ENCODE measurements at regions not wholly inside any gene's neighbourhood (a gene's known extent, or its start where the extent isn't known, plus 50 kb on each side); places are given as distances from the start of the nearest gene placed in this dataset.
A peak's percentile ranks its signal among the peaks of the same experiment; 100 is the strongest.

GRCh38 chr4:134762053-134762452, 560.5 kb upstream of the PABPC4L start:
- Histone ChIP-seq H3K4me1 (ENCODE audit: control insufficient read depth in 1 of 2, insufficient read depth in 2 of 2, low read length in 2 of 2) (no peaks in the 10 kb centered on the region), H3K4me3 (replicated peaks in 1 of 2; ENCODE audit: low read depth in 1 of 2, low read length in 2 of 2) (no peak overlapping the region), H3K4me2 (ENCODE audit: low read length) (no peak overlapping the region), H2AFZ (ENCODE audit: low read depth, low read length, poor library complexity, severe bottlenecking) (no peak overlapping the region), H3K36me3 (ENCODE audit: control insufficient read depth in 1 of 2, insufficient read depth in 2 of 2, low read length in 2 of 2) (no peaks in the 10 kb centered on the region), H3K9me3 (ENCODE audit: control insufficient read depth in 1 of 2, insufficient read depth in 1 of 2, low read depth in 1 of 2, low read length in 2 of 2) (no peaks in the 10 kb centered on the region), H3K27ac (ENCODE audit: low read depth, low read length) (no peak overlapping the region), H4K20me1 (ENCODE audit: insufficient read depth) (no peaks in the 10 kb centered on the region), H3K9me2 (ENCODE audit: insufficient read depth) (no peaks in the 10 kb centered on the region), H3K9ac (ENCODE audit: low read length) (no peak overlapping the region), H3K79me2 (ENCODE audit: insufficient read depth, low read length) (no peaks in the 10 kb centered on the region), H3K27me3 (ENCODE audit: insufficient read depth, low read length) (no peaks in the 10 kb centered on the region)
- POLR2A ChIA-PET, result no interaction called here
- TF ChIP-seq CTCF (IDR thresholded peaks at IDR 0.05 in 2 of 3, conservative IDR thresholded peaks at IDR 0.05 in 1 of 3; ENCODE audit: borderline replicate concordance in 1 of 3, insufficient read depth in 1 of 3, low read depth in 2 of 3, low read length in 2 of 3), result peak in 1 of 3 experiments; percentile 43; a peak in 2 of 6 replicates
- no peak for TF ChIP-seq CBX3 (IDR thresholded peaks at IDR 0.05; ENCODE audit: low read depth)
- no TSS peak for BruUV-seq (replicated peaks)
- no peak for ATAC-seq
- CTCF ChIA-PET, result no interaction called here
- RAD21 ChIA-PET (ENCODE audit: low non-redundant PET in 1 of 2, low total read pairs in 2 of 2, uncharacterized antibody in 2 of 2, unreplicated experiment in 2 of 2), result no interaction called here
- DNase-seq (ENCODE audit: low read depth, low spot score), result no peak
- intact Hi-C loops (cut with micrococcal nuclease), result no loop called here

GRCh38 chr4:134756421-134756820, 554.8 kb upstream of the PABPC4L start:
- Histone ChIP-seq H3K36me3 (ENCODE audit: control insufficient read depth in 1 of 2, insufficient read depth in 2 of 2, low read length in 2 of 2) (no peaks in the 10 kb centered on the region), H3K4me1 (ENCODE audit: control insufficient read depth in 1 of 2, insufficient read depth in 2 of 2, low read length in 2 of 2) (no peaks in the 10 kb centered on the region), H3K9me2 (ENCODE audit: insufficient read depth) (no peaks in the 10 kb centered on the region), H3K27me3 (ENCODE audit: insufficient read depth, low read length) (no peaks in the 10 kb centered on the region), H3K79me2 (ENCODE audit: insufficient read depth, low read length) (no peaks in the 10 kb centered on the region), H4K20me1 (ENCODE audit: insufficient read depth) (no peaks in the 10 kb centered on the region), H3K9me3 (ENCODE audit: control insufficient read depth in 1 of 2, insufficient read depth in 1 of 2, low read depth in 1 of 2, low read length in 2 of 2) (no peaks in the 10 kb centered on the region), H2AFZ (ENCODE audit: low read depth, low read length, poor library complexity, severe bottlenecking) (no peak overlapping the region), H3K4me3 (replicated peaks in 1 of 2; ENCODE audit: low read depth in 1 of 2, low read length in 2 of 2) (no peak overlapping the region), H3K27ac (ENCODE audit: low read depth, low read length) (no peak overlapping the region), H3K4me2 (ENCODE audit: low read length) (no peak overlapping the region), H3K9ac (ENCODE audit: low read length) (no peak overlapping the region)
- intact Hi-C loops (cut with micrococcal nuclease), result no loop called here
- ChIA-PET CTCF (no interaction called here), RAD21 (ENCODE audit: low non-redundant PET in 1 of 2, low total read pairs in 2 of 2, uncharacterized antibody in 2 of 2, unreplicated experiment in 2 of 2) (no interaction called here), POLR2A (no interaction called here)
- DNase-seq (ENCODE audit: low read depth, low spot score) (no peak), ATAC-seq (no peak)
- BruUV-seq (replicated peaks), result no TSS peak
- no peak for TF ChIP-seq ZBTB33 (IDR thresholded peaks at IDR 0.05; ENCODE audit: extremely low read depth, insufficient replicate concordance, low read length)
- TF ChIP-seq CBX3 (IDR thresholded peaks at IDR 0.05; ENCODE audit: low read depth), result no peak
- TF ChIP-seq CEBPB (IDR thresholded peaks at IDR 0.05; ENCODE audit: low read depth), result no peak
- TF ChIP-seq ZFX (IDR thresholded peaks at IDR 0.05), result no peak
- TF ChIP-seq EZH2phosphoT487 (IDR thresholded peaks at IDR 0.05; ENCODE audit: borderline replicate concordance), result no peak
- TF ChIP-seq SRF (IDR thresholded peaks at IDR 0.05; ENCODE audit: low read depth), result no peak
- TF ChIP-seq TCF7L2 (IDR thresholded peaks at IDR 0.05; ENCODE audit: borderline replicate concordance, extremely low read depth, insufficient read depth, insufficient read length), result no peak
- TF ChIP-seq EZH2 (IDR thresholded peaks at IDR 0.05), result no peak
- no peak for TF ChIP-seq SIN3A (IDR thresholded peaks at IDR 0.05; ENCODE audit: low read depth)
- no peak for TF ChIP-seq FOSL1 (IDR thresholded peaks at IDR 0.05; ENCODE audit: low read depth)

Measured in HCT116 (cell line).